Globus pallidus (tissue), 1 donor: ENCODE measurements at regions not wholly inside any gene's neighbourhood (a gene's known extent, or its start where the extent isn't known, plus 50 kb on each side); places are given as distances from the start of the nearest gene placed in this dataset.

Source experiments
- DNase-seq: peaks from one replicate; pipeline ENCODE4 v3.0.0-alpha.2; 2015; ENCODE audit warnings: low spot score

GRCh38 chr5:175242207-175242606, 201.8 kb downstream of the DRD1 start:
- no peak for DNase-seq

GRCh38 chr5:175238326-175238725, 205.7 kb downstream of the DRD1 start:
- DNase-seq: no peak

DNA sequence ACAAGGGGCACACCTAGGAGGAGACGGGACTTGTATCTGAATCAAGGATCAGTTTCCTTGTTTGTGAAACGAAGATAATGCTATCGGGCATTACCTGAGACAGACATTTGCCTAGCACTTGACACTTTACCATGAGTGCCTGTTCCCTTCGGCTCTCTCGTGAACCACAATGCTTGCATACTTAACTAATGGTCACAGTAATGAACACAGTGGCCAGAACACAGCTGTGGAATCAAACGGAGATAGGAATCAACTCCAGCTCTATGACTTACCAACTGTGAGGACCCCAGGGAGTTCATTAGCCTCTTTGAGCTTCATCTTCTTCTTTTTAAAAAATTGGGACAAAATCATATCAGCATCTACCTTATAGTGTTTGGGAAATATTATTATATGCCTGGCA, 207.8 kb downstream of the DRD1 start:
- DNase-seq: no peak

DNA sequence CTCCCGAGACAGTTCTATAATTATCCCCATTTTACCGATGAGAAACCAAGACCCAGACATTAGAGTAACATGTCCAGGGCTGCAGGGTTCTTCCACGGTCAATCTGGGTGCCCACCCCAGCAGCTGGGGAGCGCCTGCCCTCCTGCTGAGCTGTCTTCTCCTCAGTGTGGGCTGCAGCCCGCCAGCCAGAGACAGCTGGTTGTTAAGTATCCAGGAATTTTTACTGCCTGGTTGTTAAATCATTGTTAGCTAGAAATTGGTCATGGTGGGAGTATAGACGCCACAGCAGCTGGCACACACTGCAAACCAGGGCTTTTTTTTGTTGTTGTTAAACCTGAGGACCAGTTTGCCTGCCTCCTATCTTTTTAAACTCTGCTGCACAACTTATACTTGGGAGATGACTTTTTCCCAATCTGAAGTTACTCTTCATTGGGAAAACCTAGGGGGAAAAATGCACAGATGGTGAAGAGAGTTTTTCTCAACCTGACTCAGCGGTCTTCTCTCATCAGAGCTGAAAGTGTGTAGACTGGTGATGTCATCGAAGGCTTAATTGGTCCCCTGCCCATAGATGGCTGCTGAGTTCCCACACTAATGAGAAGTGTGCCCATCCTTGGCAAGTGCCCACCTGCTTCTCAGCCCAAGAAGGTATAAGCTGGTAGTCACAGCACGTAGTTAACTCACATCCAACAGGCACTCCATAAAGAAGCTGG, 208.6 kb downstream of the DRD1 start:
- no peak for DNase-seq

DNA sequence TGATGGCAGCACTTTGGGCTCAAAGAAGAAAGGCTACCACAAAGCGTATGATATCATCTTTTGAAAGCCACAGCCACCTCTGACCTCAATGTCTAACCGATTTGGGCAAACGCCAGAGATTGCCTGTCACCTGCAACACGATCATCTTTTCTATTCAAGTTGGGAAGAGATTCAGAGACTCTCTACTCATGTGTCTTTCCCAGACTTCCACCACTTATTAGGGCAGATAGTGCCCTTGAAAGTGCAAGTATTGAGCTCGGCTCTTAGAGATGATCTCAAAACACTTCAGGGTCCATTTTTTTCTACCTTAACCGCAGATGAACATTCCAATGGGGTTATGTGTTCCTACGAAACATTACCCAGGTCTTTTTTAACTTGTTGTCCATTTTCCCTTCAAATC, 213.7 kb downstream of the DRD1 start:
- no peak for DNase-seq

DNA sequence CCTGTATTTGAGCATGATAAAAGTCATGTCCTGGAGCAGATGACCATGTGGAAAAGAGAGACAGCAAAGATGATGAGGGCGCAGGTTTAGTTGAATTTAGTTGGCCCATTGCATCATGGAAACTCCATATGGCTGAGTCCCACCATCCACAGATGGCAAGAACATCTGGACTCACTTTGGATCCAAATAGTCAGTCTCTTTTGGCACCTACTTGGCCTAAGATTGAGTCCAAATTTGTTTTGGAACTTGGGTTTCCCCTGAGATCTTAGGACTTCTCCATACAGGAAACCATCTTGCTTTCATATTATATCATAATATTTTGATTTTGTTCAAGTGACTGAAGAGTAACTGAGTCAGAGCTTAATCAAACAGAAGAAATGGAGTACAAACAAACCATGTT, 217.5 kb downstream of the DRD1 start:
- no peak for DNase-seq

DNA sequence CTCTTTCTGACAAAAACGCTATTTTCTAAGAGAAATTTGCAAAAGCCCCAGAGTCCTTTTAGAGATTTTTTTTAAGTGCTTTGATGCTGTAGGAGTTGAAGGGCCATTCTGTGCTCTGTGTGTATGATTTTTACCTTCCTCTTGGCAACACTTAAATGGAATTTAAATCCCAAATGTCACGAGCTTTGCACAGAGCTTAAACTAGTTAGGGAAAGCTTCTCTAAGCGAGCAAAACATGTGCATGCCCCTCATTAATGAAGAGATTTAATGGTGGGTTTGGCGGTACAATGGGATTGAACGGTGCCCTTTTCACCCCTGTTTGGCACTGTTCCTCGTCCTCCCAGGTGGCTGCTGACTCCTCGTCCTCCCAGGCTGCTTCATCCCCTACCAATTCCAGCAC, 220.7 kb downstream of the DRD1 start:
- DNase-seq: no peak

DNA sequence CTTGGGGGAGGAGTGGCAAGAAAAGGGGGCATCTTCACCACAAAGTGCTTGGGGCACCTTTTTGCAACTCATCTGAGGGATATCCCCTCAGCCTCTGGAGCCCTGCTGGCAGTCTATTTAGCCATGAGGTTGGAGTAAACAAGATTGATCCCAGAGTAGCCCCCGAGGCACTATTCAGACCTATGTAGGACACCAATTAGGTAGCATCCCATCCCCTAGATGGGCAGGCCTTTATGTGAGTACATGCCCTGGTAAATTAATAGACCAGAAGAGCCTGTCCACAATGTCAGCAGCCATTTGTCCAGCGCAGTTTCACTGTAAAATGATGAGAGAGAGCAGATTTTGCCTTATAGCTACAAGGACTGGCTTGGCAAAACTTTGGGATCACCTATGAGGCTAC, 221.4 kb downstream of the DRD1 start:
- no peak for DNase-seq

DNA sequence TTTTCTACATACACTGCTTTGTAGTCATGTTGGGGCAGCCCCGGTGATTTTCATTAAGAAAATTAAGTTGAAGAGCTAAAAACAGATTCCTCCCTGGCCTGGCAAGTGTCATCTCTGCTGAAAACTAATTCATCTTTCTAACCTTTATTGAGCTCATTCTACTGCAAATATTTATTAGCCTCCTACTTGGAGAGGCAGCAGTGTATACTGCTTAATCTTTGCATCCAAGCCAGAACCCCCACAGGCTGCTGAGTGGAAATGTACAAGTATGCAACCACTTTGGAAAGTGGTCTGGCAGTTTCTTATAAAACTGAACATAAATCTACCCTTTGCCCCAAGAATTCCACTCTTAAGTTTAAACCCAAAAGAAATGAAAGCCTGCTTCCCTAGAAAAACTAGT, 223.4 kb downstream of the DRD1 start:
- no peak for DNase-seq

DNA sequence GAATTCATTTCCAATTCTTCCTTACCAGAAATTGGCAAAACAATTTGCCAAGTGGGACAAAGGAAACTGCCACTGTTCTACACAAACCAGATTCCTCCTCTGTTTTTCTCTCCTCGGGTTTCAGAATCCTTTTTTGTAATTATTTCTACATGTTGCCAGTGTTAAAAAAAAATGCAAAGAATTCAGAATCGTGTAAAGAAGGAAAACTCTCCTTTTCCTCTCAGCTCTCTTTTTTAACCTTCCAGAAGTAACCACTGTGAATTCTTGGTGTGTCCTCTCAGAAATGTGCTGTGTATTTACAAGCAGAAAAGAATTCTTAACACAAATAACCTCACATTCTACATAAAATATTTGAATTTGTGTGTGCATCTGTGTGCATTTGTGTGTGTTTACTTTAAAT, 224.6 kb downstream of the DRD1 start:
- no peak for DNase-seq

DNA sequence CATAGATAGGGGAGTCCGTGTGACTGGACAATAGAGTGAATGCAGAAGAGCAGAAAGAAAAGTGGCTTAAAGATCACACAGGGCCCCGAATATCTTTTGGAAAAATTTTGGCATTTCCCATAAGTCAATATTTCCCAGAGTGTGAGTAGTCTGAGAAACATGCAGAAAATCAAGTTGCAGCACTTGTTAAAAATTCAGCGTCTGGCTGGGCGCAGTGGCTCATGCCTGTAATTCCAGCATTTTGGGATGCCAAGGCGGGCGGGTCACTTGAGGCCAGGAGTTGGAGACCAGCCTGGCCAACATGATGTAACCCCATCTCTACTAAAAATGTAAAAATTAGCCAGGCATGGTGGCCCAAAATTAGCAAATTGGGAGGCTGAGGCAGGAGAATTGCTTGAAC, 227.0 kb downstream of the DRD1 start:
- no peak for DNase-seq

- no peak for DNase-seq
Measured at GRCh38 chr5:175215906-175216305, 228.1 kb downstream of the DRD1 start.

DNA sequence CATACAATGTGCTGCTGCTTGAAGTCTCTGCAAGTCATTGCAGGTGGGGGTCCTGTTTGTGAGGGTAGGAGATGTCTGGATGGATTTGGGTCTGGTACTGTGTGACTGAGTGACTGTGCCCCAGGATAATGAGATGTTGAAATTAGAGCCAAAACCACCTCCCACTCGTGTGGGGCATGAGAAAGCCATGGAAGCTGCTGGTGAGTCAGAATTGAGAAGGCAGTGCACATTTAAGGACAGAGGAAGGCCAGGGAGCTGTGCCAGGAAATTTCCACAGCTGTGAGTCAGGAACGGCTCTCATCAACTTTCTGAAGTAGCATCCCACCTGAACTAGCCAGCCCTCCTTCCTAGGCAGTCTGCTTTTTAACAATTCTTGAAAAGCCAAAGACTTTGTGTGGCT, 229.8 kb downstream of the DRD1 start:
- no peak for DNase-seq

GRCh38 chr5:175211956-175212756, 231.8 kb downstream of the DRD1 start:
- DNase-seq: no peak

- no peak for DNase-seq
Measured at GRCh38 chr5:175207321-175208040, 236.5 kb downstream of the DRD1 start.

DNA sequence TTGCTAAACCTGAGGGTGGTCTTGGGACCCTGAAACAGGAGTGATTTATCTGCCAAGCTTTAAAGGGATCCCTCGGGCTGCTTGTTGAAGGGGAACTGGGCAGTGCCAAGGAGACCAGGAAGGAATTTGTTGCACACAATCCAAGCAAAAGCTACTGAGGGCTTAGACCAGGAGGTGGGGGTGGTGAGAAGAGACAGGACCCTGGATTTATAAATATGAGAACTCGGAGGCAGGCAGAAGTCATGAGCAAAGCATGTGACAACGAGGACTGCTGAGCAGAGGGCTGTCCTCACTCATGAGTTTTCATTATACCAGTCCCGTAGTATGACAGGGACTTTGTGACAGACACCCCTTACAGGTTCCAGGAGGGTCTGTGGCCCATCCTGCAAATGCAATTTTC, 237.3 kb downstream of the DRD1 start:
- DNase-seq: no peak

- no peak for DNase-seq
Measured at GRCh38 chr5:175202463-175203068, 241.4 kb downstream of the DRD1 start.

- DNase-seq: no peak
Measured at GRCh38 chr5:175201393-175201792, 242.6 kb downstream of the DRD1 start.

GRCh38 chr5:175195698-175196656, 248.0 kb downstream of the DRD1 start:
- DNase-seq: no peak

DNA sequence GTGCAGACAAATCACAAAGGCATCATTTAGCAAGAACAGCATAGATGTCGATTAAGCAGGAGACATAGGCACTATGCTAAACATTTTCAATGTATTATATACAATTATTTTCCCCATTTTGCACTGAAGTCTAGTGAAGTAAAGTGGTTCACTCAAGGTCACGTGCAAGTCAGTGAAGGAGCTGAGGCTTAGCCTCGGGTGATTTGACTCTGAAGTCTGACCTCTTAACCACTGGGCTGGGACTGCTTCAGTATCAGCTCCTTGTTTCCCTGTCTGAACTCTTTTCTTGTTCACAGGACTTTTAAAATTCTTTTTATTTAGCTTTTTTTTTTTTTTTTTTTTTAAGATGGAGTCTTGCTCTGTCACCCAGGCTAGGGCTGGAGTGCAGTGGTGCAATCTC, 262.7 kb downstream of the DRD1 start:
- DNase-seq: no peak

- DNase-seq: no peak
Measured at GRCh38 chr5:175170899-175171298, 273.1 kb downstream of the DRD1 start.
